VCaP (cell line): ENCODE measurements at regions not wholly inside any gene's neighbourhood (a gene's known extent, or its start where the extent isn't known, plus 50 kb on each side); places are given as distances from the start of the nearest gene placed in this dataset.
"Not testable (repeated sequence)": the region's sequence is repeated elsewhere in the genome, so short reads cannot be mapped to it uniquely, and the experiment has no call there.

Experiments used
- H3K27ac ChIP-seq: fragments of 450-650 bp; 2 replicates; pipeline ENCODE4 v1.5.1; 2017
- TF ChIP-seq, protein P1 (sequence below): fragments of 450-650 bp; conservative IDR thresholded peaks from 2 replicates; pipeline ENCODE4 v1.5.1; 2017; ENCODE audit warnings: mild to moderate bottlenecking, moderate library complexity

DNA sequence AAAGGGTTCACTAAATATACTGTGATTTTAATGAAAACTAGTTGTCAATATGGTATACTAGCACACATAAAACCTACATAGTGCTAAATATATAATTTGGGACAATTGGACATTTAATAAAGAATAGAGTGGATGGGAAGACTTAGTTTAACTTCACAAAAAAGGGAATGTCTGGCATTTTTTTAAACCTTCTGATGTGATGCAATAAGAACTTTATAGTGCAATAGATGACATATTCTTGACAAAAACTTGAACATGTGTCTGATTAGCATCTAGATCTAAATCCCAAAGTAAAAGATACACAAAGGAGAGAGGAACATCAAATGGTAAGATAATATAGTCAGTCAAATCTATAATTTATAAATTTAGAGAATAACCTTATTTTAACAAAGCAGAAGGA lies 488.3 kb upstream of the SYT1 start:
- no peak overlapping the region for H3K27ac ChIP-seq
- TF ChIP-seq, protein P1, sequence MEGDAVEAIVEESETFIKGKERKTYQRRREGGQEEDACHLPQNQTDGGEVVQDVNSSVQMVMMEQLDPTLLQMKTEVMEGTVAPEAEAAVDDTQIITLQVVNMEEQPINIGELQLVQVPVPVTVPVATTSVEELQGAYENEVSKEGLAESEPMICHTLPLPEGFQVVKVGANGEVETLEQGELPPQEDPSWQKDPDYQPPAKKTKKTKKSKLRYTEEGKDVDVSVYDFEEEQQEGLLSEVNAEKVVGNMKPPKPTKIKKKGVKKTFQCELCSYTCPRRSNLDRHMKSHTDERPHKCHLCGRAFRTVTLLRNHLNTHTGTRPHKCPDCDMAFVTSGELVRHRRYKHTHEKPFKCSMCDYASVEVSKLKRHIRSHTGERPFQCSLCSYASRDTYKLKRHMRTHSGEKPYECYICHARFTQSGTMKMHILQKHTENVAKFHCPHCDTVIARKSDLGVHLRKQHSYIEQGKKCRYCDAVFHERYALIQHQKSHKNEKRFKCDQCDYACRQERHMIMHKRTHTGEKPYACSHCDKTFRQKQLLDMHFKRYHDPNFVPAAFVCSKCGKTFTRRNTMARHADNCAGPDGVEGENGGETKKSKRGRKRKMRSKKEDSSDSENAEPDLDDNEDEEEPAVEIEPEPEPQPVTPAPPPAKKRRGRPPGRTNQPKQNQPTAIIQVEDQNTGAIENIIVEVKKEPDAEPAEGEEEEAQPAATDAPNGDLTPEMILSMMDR = no peak

DNA sequence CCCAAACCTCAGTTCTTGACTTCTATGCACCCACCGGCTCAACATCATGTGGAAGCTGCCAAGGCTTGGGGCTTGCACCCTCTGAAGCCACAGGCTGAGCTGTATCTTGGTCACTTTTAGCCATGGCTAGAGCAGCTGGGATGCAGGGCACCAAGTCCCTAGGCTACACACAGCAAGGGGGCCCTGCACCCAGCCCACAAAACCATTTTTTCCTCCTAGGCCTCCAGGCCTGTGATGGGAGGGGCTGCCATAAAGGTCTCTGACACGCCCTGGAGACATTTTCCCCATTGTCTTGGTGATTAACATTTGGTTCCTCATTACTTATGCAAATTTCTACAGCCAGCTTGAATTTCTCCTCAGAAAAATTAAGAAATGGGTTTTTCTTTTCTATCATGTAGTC lies 485.5 kb upstream of the SYT1 start:
- H3K27ac ChIP-seq = not testable (repeated sequence)

DNA sequence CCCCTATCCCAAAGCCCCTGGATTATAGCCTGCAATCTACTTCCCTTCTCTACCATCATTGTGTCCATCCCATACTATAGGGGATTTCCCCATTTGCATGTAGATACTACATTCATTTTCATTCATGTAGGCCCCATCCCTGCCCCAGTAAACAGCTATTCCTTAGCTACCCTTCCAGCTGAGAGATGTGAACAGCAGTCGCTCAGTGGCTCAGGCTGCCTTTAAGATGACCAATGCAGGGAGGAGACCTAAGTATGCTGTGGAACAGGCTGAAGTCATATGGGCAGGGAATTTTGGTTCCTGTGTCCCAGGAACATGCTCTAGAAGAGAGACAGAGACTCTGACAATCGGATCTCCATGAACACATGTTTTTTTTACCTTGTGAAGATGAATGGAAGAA lies 481.2 kb upstream of the SYT1 start:
- TF ChIP-seq, protein P1 = no peak

DNA sequence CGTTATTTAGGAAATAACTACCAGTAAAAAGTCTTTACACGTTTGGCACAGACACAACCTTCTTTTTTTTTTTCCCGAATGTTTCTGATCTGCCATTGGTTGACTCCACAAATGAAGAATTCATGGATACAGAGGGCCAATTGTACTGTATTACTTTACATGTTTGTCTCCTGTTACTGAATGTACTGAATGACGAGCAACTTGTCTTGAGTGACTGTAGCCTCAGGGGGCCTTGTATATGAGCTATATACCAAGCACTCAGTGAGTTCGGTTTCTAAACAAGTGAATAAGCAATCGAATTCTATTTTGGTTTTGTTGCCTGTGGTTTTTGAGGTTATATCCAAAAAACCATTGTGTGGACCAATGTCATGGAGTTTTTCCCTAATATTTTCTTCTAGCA lies 480.0 kb upstream of the SYT1 start:
- TF ChIP-seq, protein P1 = no peak
- H3K27ac ChIP-seq = no peak overlapping the region

More for the DNA sequence above, 481.2 kb upstream of the SYT1 start:
- no peak overlapping the region for H3K27ac ChIP-seq

DNA sequence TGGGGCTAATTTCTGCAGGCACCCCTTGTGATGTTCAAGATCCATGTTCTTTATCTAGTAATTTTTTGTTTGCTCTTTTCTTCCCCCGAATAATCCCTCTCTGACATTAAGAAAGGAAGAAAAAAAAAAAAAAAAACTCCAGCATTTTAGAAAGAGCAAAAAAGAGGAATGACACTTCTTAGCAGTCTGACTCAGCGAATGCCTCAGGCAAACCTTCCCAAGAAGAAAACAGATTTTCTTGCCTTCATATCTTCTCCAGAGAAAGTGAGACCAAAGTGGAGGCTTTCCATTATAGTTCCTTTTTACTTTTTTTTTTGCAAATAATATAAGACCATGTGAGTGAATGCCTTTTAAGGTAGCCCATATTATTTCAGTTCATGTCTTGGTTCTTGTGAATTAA lies 479.0 kb upstream of the SYT1 start:
- TF ChIP-seq, protein P1 = no peak
- H3K27ac ChIP-seq = no peak overlapping the region

DNA sequence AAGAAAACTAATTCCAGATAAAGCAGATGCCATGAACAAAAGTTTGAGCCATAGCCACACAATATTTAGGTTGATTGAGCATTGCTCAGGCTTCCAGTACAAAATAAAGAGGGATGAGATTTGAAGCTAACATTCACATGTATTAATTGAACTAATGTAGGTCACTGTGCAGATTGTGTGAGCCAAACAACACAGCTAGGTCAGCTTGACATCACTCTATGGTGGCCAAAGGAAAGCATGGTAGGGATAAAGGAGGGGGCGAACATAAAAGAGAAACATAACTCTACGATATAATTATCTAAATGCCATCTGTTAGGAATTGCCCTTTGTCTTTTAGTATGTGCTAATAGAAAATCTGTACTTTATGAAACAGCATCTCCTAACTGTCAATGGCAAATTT lies 477.7 kb upstream of the SYT1 start:
- TF ChIP-seq, protein P1 = no peak
- no peak overlapping the region for H3K27ac ChIP-seq

DNA sequence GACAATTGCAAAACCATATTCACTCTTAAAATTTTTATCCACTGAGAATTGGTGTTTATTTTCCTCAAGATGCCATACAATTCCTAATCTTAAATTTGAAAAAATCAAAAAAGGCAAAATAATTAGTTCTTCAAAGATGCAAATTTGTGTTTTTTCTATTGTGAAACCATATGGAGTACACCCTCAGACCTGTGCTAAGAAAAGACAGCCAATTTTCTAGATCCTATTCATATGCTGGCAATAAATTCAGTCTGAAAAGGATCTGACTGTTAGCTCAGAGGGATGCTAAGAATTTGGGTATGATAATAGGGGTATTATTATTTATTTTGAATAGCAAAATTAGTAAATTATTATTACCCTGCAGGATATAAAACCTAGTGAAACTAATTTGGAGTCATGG lies 476.9 kb upstream of the SYT1 start:
- TF ChIP-seq, protein P1 = no peak
- no peak overlapping the region for H3K27ac ChIP-seq

DNA sequence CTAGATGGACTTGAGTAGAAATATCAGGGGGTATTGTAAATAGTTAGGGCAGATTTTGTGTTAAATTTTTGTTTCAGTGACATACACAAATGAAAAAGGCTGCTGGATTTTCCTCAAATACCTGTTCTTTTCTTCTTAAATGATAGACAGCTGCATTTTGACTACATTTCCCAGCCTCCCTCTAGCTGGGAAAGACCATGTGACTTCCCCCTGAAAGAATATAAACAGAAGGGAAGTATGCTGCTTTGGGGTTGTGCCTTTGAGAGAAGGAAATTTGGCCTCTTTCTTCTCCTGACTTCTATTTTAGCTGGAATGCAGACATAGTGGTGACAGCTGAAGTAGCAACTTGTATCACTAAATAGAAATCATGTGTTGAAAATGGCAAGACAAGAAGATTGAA lies 476.1 kb upstream of the SYT1 start:
- TF ChIP-seq, protein P1 = no peak
- H3K27ac ChIP-seq = no peak overlapping the region
